HEK293 (cell line): ENCODE measurements at regions not wholly inside any gene's neighbourhood (a gene's known extent, or its start where the extent isn't known, plus 50 kb on each side); places are given as distances from the start of the nearest gene placed in this dataset.

Experiments
- CTCF ChIA-PET: fragments of 350-600 bp; formaldehyde crosslinking; extraction: SDS; loops from one replicate; lab custom pipeline; 2021; ENCODE audit warnings: antibody characterized with exemption; lab: Yijun Ruan, JAX
- POLR2A ChIA-PET: fragments of 300-600 bp; formaldehyde crosslinking; extraction: SDS; loops from one replicate; lab custom pipeline; 2020; ENCODE audit warnings: antibody characterized with exemption, inconsistent platforms; lab: Yijun Ruan, JAX
- H3K27ac ChIP-seq: fragments of 200-500 bp; sonication (Bioruptor generic); 2 replicates; pipeline ENCODE4 v1.5.1; 2014; ENCODE audit warnings: low read depth, low read length, control low read depth, inconsistent platforms; ENCODE audit errors: extremely low read depth
- H3K36me3 ChIP-seq, 2 experiments: fragments of 200-500 bp in 1 of 2; sonication (Bioruptor generic) in 1 of 2; 1 replicate in 1 of 2; 2 replicates in 1 of 2; pipeline ENCODE4 v1.5.1; 2014 to 2017; ENCODE audit warnings: inconsistent platforms in 2 of 2, low read length in 2 of 2; ENCODE audit not compliant: control insufficient read depth in 2 of 2, insufficient read depth in 1 of 2
- H3K4me1 ChIP-seq: fragments of 200-500 bp; sonication (Bioruptor generic); 2 replicates; pipeline ENCODE4 v1.5.1; 2014; ENCODE audit warnings: mild to moderate bottlenecking, low read length, inconsistent platforms; ENCODE audit not compliant: control insufficient read depth, insufficient read depth
- H3K4me3 ChIP-seq: 2 replicates; pipeline ENCODE4 v1.5.1; 2011; ENCODE audit warnings: low read depth, mild to moderate bottlenecking, control low read depth, low read length, moderate library complexity
- H3K9me3 ChIP-seq: fragments of 200-500 bp; sonication (Bioruptor generic); 2 replicates; pipeline ENCODE4 v1.5.1; 2014; ENCODE audit warnings: low read depth, low read length, inconsistent platforms; ENCODE audit not compliant: control insufficient read depth, insufficient read depth
- BCL6B ChIP-seq: fragments of 450-650 bp; formaldehyde crosslinking; IDR thresholded peaks from 2 replicates; pipeline ENCODE4 v1.5.1; 2017; ENCODE audit warnings: missing biosample characterization, missing genetic modification characterization
- HOXC10 ChIP-seq: sonication (generic); formaldehyde crosslinking; IDR thresholded peaks from 2 replicates; pipeline ENCODE4 v1.8.1; 2023; ENCODE audit warnings: mild to moderate bottlenecking, missing genetic modification reagents
- OVOL3 ChIP-seq: fragments of 450-650 bp; formaldehyde crosslinking; IDR thresholded peaks from 2 replicates; pipeline ENCODE4 v1.5.1; 2016; ENCODE audit warnings: missing biosample characterization, missing genetic modification characterization
- REST ChIP-seq: fragments of 450-650 bp; formaldehyde crosslinking; IDR thresholded peaks from 2 replicates; pipeline ENCODE4 v1.5.1; 2016; ENCODE audit warnings: missing biosample characterization, missing genetic modification characterization
- SP3 ChIP-seq: fragments of 450-650 bp; formaldehyde crosslinking; IDR thresholded peaks from 2 replicates; pipeline ENCODE4 v1.5.1; 2016; ENCODE audit warnings: missing biosample characterization, missing genetic modification characterization
- ZBTB20 ChIP-seq: fragments of 450-650 bp; formaldehyde crosslinking; IDR thresholded peaks from 2 replicates; pipeline ENCODE4 v1.5.1; 2016; ENCODE audit warnings: missing biosample characterization, missing genetic modification characterization
- ZBTB6 ChIP-seq: fragments of 450-650 bp; formaldehyde crosslinking; IDR thresholded peaks from 2 replicates; pipeline ENCODE4 v1.5.1; 2017; ENCODE audit warnings: missing biosample characterization, missing genetic modification characterization
- ZFP69B ChIP-seq: fragments of 450-650 bp; formaldehyde crosslinking; IDR thresholded peaks from 2 replicates; pipeline ENCODE4 v1.5.1; 2016; ENCODE audit warnings: missing biosample characterization, missing genetic modification characterization
- ZIC2 ChIP-seq: fragments of 450-650 bp; formaldehyde crosslinking; IDR thresholded peaks from 2 replicates; pipeline ENCODE4 v1.5.1; 2016; ENCODE audit warnings: missing biosample characterization, missing genetic modification characterization
- ZNF184 ChIP-seq: fragments of 450-650 bp; IDR thresholded peaks from 2 replicates; pipeline ENCODE4 v1.5.1; 2018; ENCODE audit warnings: missing biosample characterization, mild to moderate bottlenecking, missing genetic modification characterization
- ZNF2 ChIP-seq: fragments of 450-650 bp; formaldehyde crosslinking; IDR thresholded peaks from 2 replicates; pipeline ENCODE4 v1.5.1; 2016; ENCODE audit warnings: missing biosample characterization, missing genetic modification characterization
- ZNF274 ChIP-seq, 2 experiments: fragments of 200-500 bp in 1 of 2; fragments of 450-650 bp in 1 of 2; sonication (Bioruptor generic) in 1 of 2; formaldehyde crosslinking in 1 of 2; IDR thresholded peaks; 2 replicates each; pipeline versions ENCODE4 v1.5.1 to v1.6.1; 2014 to 2016; ENCODE audit warnings: borderline replicate concordance in 1 of 2, inconsistent platforms in 1 of 2, low read length in 1 of 2, missing biosample characterization in 1 of 2, missing genetic modification characterization in 1 of 2
- ZNF48 ChIP-seq: fragments of 450-650 bp; formaldehyde crosslinking; IDR thresholded peaks from 2 replicates; pipeline ENCODE4 v1.5.1; 2016; ENCODE audit warnings: missing biosample characterization, missing genetic modification characterization
- ZNF510 ChIP-seq: fragments of 450-650 bp; formaldehyde crosslinking; IDR thresholded peaks from 2 replicates; pipeline ENCODE4 v1.5.1; 2018; ENCODE audit warnings: mild to moderate bottlenecking, missing genetic modification characterization, missing biosample characterization; ENCODE audit not compliant: insufficient replicate concordance
- ZNF514 ChIP-seq: fragments of 450-650 bp; formaldehyde crosslinking; IDR thresholded peaks from 2 replicates; pipeline ENCODE4 v1.5.1; 2016; ENCODE audit warnings: missing biosample characterization, missing genetic modification characterization
- ZNF558 ChIP-seq: fragments of 450-650 bp; formaldehyde crosslinking; IDR thresholded peaks from 2 replicates; pipeline ENCODE4 v1.5.1; 2016; ENCODE audit warnings: missing biosample characterization, missing genetic modification characterization
- ZNF571 ChIP-seq: fragments of 450-650 bp; formaldehyde crosslinking; IDR thresholded peaks from 2 replicates; pipeline ENCODE4 v1.5.0; 2017; ENCODE audit warnings: missing biosample characterization, missing genetic modification characterization
- ZNF624 ChIP-seq: fragments of 450-650 bp; formaldehyde crosslinking; IDR thresholded peaks from 2 replicates; pipeline ENCODE4 v1.5.1; 2017; ENCODE audit warnings: missing biosample characterization, missing genetic modification characterization
- ZNF626 ChIP-seq: fragments of 450-650 bp; sonication (Bioruptor Pico); formaldehyde crosslinking; IDR thresholded peaks from 2 replicates; pipeline ENCODE4 v1.5.1; 2018; ENCODE audit warnings: missing biosample characterization, missing genetic modification characterization, inconsistent platforms
- ZNF629 ChIP-seq: fragments of 450-650 bp; formaldehyde crosslinking; IDR thresholded peaks from 2 replicates; pipeline ENCODE4 v1.5.1; 2017; ENCODE audit warnings: missing biosample characterization, missing genetic modification characterization
- TF ChIP-seq, protein P1 (sequence below): fragments of 450-650 bp; IDR thresholded peaks from 2 replicates; pipeline ENCODE4 v1.5.1; 2018; ENCODE audit warnings: missing biosample characterization, mild to moderate bottlenecking, missing genetic modification characterization
- TF ChIP-seq, protein P2 (sequence below): fragments of 450-650 bp; formaldehyde crosslinking; IDR thresholded peaks from 2 replicates; pipeline ENCODE4 v1.5.1; 2016; ENCODE audit warnings: missing biosample characterization, missing genetic modification characterization

DNA sequence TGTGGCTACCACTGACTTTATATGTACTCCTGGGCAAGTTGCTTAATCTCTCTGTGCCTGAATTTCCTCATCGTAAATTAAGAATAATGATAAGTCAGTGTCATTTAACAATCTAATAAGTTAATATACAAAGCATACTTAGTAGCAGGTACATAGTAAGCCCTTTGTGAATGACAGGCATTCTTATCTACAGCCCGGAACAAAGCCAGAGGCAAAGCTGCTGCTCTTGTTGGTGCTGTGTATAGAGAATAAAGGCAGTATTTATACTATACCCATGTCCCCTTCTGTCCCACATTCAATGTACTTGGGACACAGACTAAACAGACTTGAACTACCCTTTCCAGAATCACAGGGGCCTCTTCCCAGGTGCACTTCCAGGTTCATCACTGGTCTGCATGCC, 229.7 kb upstream of the NCAM1 start (continued):
- TF ChIP-seq ZBTB6 (tag by site-specific recombination) = no peak

DNA sequence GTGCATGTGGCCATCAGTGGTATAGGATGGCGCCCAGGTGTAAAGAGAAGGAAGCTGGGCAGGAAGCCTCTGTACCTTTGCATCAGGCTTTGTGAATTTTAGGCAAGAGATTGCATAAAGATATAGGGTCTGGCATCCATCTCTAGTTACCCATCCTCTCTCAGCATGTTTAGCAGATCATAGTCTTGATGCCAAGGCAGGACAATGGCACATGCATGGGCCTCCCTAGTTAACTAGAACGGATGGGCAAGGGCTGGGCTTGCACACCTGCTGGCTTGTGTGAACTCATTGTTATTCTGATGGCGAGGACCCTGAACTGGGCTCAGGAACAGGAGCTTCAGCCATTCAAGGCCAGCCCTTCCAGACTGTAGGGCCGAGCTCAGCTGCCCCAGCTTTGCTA, 229.2 kb upstream of the NCAM1 start:
- ChIA-PET POLR2A (no interaction called here), CTCF (no interaction called here)
- H3K27ac ChIP-seq = no peak overlapping the region
- TF ChIP-seq ZNF624 (no peak), ZNF626 (tag by site-specific recombination) (no peak), ZNF558 (no peak), SP3 (tag by site-specific recombination) (no peak), ZNF274 (IDR thresholded peaks at IDR 0.05; ENCODE audit: low read length) (no peak), ZNF274 (tag by site-specific recombination; IDR thresholded peaks at IDR 0.05; ENCODE audit: borderline replicate concordance) (no peak), ZNF184 (tag by site-specific recombination) (no peak), OVOL3 (tag by site-specific recombination) (no peak), ZNF514 (tag by site-specific recombination) (no peak), ZBTB20 (tag by site-specific recombination) (no peak), ZNF2 (tag by site-specific recombination) (no peak), ZNF571 (tag by site-specific recombination) (no peak), ZNF510 (tag by site-specific recombination) (no peak), ZFP69B (no peak), BCL6B (tag by site-specific recombination) (no peak), ZNF48 (tag by site-specific recombination) (no peak), ZIC2 (tag by site-specific recombination) (no peak), HOXC10 (no peak), ZNF629 (tag by site-specific recombination) (no peak)
- TF ChIP-seq, protein P1, sequence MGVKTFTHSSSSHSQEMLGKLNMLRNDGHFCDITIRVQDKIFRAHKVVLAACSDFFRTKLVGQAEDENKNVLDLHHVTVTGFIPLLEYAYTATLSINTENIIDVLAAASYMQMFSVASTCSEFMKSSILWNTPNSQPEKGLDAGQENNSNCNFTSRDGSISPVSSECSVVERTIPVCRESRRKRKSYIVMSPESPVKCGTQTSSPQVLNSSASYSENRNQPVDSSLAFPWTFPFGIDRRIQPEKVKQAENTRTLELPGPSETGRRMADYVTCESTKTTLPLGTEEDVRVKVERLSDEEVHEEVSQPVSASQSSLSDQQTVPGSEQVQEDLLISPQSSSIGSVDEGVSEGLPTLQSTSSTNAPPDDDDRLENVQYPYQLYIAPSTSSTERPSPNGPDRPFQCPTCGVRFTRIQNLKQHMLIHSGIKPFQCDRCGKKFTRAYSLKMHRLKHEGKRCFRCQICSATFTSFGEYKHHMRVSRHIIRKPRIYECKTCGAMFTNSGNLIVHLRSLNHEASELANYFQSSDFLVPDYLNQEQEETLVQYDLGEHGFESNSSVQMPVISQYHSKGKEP (tag by site-specific recombination) = no peak
- H3K4me3 ChIP-seq = no peak overlapping the region
- no peaks in the 10 kb centered on the region for H3K4me1 ChIP-seq
- H3K36me3 ChIP-seq = no peaks in the 10 kb centered on the region
- H3K9me3 ChIP-seq = no peaks in the 10 kb centered on the region

DNA sequence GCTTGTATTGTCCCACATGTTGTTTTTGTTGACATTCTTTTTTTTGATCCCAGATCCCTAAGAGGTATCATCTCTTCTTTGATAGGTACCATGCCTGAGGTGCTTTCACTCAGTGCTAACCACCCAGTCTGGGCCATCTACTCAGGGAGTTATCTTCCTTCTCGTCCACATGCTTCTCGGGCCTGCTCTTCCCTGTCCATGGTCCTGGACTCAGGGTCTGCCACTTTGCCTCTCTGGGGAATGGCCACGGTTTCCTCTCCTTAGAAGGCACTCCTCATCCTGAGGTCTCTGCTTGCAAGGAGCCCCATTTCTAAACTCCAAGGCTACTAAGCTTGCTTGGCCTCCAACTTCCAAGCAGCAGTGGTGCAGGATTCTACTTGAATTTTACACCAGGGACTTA, 227.0 kb upstream of the NCAM1 start:
- Histone ChIP-seq H3K4me1 (no peaks in the 10 kb centered on the region), H3K27ac (no peak overlapping the region), H3K36me3 (no peaks in the 10 kb centered on the region), H3K9me3 (no peaks in the 10 kb centered on the region), H3K4me3 (no peak overlapping the region)
- ChIA-PET CTCF (no interaction called here), POLR2A (no interaction called here)
- TF ChIP-seq REST (tag by site-specific recombination) = peak; percentile 96
- TF ChIP-seq, protein P2, sequence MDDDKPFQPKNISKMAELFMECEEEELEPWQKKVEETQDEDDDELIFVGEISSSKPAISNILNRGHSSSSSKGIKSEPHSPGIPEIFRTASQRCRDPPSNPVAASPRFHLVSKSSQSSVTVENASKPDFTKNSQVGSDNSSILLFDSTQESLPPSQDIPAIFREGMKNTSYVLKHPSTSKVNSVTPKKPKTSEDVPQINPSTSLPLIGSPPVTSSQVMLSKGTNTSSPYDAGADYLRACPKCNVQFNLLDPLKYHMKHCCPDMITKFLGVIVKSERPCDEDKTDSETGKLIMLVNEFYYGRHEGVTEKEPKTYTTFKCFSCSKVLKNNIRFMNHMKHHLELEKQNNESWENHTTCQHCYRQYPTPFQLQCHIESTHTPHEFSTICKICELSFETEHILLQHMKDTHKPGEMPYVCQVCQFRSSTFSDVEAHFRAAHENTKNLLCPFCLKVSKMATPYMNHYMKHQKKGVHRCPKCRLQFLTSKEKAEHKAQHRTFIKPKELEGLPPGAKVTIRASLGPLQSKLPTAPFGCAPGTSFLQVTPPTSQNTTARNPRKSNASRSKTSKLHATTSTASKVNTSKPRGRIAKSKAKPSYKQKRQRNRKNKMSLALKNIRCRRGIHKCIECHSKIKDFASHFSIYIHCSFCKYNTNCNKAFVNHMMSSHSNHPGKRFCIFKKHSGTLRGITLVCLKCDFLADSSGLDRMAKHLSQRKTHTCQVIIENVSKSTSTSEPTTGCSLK (tag by site-specific recombination) = no peak
